HG02798 (cell line): ENCODE measurements at regions not wholly inside any gene's neighbourhood (a gene's known extent, or its start where the extent isn't known, plus 50 kb on each side); places are given as distances from the start of the nearest gene placed in this dataset.
A peak's percentile ranks its signal among the peaks of the same experiment; 100 is the strongest.
"Not testable (repeated sequence)": the region's sequence is repeated elsewhere in the genome, so short reads cannot be mapped to it uniquely, and the experiment has no call there.

ENCODE experiments used
- ATAC-seq: cut with Tn5 transposase; IDR thresholded peaks from one replicate; pipeline ENCODE4 v1.9.1; 2021; ENCODE audit warnings: mild to moderate bottlenecking; ENCODE audit not compliant: unreplicated experiment, poor library complexity

GRCh38 chr16:29094729-29095624 is 110.1 kb downstream of the LAT start:
- ATAC-seq, result not testable (repeated sequence)

GRCh38 chr16:29094325-29094724 is 109.5 kb downstream of the LAT start:
- not testable (repeated sequence) for ATAC-seq

- not testable (repeated sequence) for ATAC-seq
Observed at GRCh38 chr16:29089679-29090078, 104.8 kb downstream of the LAT start.

- not testable (repeated sequence) for ATAC-seq
Observed at GRCh38 chr16:29087673-29088072, 102.8 kb downstream of the LAT start.

- ATAC-seq, result peak; percentile 60
Observed at GRCh38 chr16:29081829-29082639, 97.2 kb downstream of the LAT start.

- ATAC-seq, result peak; percentile 89
Observed at GRCh38 chr16:29074554-29075402, 89.9 kb downstream of the LAT start.

- not testable (repeated sequence) for ATAC-seq
Observed at GRCh38 chr16:29062235-29062634, 77.4 kb downstream of the LAT start.

GRCh38 chr16:29061467-29061921 is 76.6 kb downstream of the LAT start:
- ATAC-seq, result not testable (repeated sequence)

- not testable (repeated sequence) for ATAC-seq
Observed at GRCh38 chr16:29060022-29060810, 75.4 kb downstream of the LAT start.

- ATAC-seq, result not testable (repeated sequence)
Observed at GRCh38 chr16:29059575-29059974, 74.7 kb downstream of the LAT start.
